Stimulated activated CD4-positive, alpha-beta T cell treated with anti-CD3 and anti-CD28 coated beads, TNF-alpha, amount 100 ng/mL, for 1 hour (primary cell): ENCODE measurements at regions not wholly inside any gene's neighbourhood (a gene's known extent, or its start where the extent isn't known, plus 50 kb on each side); places are given as distances from the start of the nearest gene placed in this dataset.

Experiments
- DNase-seq, 3 donors: peaks; one replicate each; pipeline ENCODE4 v3.0.0-alpha.2; 2020; ENCODE audit warnings: low read depth in 3 of 3, low spot score in 1 of 3

DNA sequence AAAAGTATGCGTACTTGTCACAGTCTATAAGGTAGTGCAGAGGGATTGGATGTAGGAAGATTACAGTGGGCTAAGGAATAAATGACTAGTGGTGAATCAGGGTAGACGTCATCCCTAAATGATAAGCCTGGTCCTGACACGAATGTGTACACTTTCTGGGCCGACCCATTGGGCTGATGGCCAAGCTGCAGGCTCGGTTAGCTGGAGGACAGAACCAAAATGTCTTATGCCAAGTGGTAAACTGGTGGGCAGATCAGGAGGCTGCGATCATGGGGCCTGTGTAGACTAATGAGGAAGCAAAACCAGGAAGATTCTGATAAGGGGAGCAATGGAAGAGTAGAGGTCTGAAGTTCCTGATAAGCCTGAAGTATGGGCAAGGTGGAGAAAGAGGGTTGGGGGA is 272.8 kb upstream of the GATB start:
- no peak for DNase-seq

GRCh38 chr4:152032722-152033131 is 271.9 kb upstream of the GATB start:
- no peak for DNase-seq

GRCh38 chr4:152029631-152030030 is 268.8 kb upstream of the GATB start:
- no peak for DNase-seq

GRCh38 chr4:152028131-152028530 is 267.3 kb upstream of the GATB start:
- DNase-seq: no peak

DNA sequence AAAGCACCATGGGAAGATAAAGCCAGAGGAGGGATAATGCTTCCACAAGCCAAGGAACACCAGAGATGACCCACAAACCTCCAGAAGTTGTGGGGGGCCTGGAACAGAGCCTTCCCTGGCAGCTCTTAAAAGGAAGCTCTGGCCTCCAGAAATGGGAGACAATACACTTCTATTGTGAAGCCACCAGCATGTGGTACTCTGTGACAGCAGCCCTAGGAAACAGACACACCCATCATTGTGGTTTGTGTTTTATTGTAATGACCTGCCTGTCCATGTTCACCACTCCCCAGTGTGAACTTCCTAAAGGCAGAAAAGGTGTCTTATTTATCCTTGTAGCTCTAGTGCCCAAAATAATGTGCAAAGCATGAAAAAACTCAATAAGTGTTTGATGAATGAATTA is 264.1 kb upstream of the GATB start:
- DNase-seq: no peak

DNA sequence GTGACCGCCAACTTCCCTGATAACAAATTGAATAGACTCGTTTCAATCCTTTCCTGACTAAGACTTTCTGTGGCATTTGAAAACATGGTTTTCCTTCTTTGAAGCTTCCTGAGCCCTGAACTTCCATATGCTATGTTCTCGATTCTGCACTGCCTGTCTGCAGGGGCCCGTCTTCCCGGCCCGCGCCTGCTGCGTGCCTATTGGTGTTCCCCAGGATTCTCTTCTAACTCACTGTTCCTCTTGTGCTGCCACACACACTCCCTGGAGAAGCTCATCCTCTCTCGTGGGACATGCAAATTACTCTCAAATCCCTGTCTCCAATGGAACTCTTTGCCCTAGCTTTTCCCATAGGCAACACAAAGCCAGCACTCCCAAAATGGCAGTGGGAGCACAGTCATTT is 262.9 kb upstream of the GATB start:
- no peak for DNase-seq

- no peak for DNase-seq
These were observed 261.7 kb upstream of the GATB start for GRCh38 chr4:152022543-152022942.

DNA sequence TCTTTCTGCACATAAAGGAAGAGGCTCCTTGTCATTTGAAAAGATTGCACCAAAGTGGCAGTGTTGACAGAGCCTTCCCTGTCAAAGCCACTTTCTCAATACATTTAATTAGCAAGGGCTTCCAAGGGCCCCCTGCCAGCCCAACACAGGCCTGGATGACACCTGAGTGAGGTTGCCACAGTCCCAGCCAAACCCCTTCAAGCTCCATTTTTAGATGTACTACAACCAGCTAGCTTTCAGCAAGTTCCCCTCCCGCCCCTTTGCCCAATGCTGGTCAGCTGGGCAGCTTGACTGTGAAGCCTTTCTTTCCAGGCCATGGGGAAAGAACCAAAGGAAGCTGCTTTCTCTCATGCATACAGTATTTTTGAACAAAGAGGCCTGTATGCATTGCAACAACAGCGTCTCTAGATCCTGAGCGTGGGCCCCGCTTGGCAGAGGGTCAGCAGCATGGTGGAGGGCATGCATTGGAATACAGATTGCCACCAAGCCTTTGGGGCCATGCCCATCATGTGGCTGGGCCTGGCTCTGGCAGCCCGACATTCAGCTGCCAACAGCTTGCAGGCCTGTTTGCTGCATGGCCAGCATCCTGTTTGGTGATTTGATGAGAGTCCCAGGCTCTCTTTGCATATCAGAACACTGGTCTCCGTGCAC is 261.1 kb upstream of the GATB start:
- no peak for DNase-seq

DNA sequence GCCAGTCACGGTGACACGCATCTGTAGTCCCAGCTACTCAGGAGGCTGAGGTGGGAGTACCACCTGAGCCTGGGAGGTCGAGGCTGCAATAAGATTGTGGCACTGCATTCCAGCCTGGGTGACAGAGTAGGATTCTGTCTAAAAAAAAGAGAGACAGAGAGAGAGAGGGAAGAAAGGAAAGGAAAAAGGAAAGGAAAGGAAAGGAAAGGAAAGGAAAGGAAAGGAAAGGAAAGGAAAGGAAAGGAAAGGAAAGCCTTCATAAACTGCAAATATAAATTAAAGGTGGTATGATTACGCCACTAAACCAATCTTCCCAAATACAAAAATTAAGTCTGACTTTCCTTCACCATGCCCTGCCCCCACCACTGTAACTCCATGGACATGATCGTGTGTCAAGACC is 259.3 kb upstream of the GATB start:
- DNase-seq: no peak

DNA sequence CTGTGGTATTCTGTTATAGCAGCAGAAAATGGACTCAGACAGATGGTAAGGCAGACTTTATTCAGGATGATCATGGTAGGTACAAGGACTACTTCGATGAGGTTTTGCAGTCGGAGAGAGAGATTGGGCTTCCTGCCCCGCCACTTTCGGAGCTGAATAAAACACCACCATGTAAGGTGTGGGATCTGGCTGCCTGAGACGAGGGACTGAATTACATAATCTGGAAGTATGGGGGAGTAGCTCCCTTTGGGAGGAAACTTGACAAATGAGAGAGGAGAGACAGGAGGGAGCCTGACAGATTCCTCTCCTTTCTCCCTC is 255.5 kb upstream of the GATB start:
- no peak for DNase-seq

- DNase-seq: no peak
These were observed 254.9 kb upstream of the GATB start for GRCh38 chr4:152015597-152016302.

DNA sequence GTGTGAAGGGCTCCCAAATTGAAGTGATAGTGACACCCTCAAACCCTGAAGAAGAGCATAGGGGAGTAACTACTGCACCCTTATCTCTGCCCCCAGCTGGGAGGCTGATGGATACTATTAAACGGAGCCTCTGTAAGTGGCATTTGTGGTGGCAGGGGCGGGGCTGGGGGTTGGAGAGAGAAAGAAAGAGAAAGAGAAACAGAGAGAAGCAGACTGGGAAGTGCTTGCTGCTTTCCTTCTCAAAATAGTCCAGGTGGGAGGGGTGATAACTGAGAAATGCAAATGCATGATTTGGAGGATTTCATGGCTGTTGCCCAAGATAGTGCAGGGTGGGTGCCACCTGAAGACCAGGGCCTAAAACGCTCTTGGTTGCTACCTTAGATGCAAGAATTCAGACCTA is 253.5 kb upstream of the GATB start:
- DNase-seq: peak in 1 of 3 donors; percentile 35

- DNase-seq: no peak
These were observed 250.7 kb upstream of the GATB start for GRCh38 chr4:152011469-152011868.

GRCh38 chr4:152010710-152011079 is 249.9 kb upstream of the GATB start:
- DNase-seq: no peak

GRCh38 chr4:152009983-152010709 is 249.3 kb upstream of the GATB start:
- no peak for DNase-seq

DNA sequence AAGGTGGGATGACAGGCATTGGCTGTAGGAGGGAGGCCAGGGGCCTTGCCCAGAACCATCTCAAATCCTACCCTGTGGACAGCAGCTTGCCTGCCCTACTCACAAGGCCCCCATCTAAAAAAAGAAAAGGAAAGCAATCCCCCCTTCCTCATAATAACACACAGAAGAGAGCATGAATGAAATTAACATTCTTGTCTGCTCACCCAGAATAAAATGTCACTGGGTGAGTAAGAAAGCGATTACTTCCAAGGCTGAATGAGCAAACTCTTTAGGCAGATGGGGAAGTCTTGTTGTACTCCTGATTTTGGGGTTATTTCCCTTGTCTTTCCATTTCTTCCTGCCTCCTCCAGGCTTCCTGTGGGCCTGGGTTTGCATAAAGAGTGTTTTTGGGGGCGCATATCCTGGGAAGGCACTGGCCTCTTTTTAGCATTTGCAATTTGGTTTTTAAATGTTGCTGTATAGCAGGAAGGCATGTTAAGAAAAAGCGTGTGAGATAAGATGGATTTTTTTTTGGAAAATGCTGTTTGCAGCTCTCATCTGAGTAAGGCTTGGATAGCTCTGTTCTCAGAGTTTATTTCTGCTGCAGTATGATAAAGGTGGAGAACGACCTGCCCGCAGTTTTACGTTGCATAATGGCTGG is 248.3 kb upstream of the GATB start:
- no peak for DNase-seq

DNA sequence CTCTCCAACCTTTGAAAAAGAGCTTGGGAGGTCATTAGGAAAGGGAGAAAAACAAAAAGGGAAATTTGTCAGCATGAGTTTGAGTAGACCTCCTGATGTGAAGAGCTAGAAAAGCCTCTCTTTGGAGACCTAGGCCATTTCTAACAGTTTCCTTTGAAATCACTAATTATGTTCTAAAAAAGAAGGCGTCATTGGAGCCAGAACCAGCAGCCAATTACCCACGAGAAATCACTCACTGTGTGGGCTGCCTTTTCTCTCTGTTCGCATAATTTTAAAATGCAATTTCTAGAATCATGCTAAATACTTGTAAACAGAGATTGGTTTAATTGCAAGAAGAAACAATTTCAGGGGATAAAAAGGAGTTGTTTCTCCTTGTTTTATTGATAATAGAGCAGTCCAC is 246.3 kb upstream of the GATB start:
- DNase-seq: no peak

- no peak for DNase-seq
These were observed 244.0 kb upstream of the GATB start for GRCh38 chr4:152004801-152005200.

- no peak for DNase-seq
These were observed 239.7 kb upstream of the GATB start for GRCh38 chr4:152000518-152000917.

DNA sequence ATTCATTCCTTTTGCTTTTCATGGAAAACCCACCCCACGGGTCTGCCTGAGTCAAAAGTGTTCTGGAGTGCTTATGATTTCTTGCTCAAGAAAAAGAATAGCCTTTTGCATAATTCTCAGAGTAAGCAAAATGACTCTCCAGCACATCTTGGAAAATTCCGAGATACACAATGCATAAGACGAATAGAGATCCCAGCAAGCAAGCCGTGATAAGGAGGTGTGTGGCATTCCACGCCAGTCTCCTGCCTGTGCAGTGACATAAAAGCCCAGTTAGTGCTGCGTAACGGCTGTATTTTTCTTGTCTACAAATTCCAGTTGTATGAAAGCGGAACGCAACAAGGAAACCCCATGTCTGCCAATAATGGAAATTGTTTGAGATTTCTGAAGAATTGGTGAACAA is 237.9 kb upstream of the GATB start:
- no peak for DNase-seq

GRCh38 chr4:151997461-151997860 is 236.7 kb upstream of the GATB start:
- DNase-seq: no peak

- DNase-seq: no peak
These were observed 233.6 kb upstream of the GATB start for GRCh38 chr4:151994429-151994828.
